GM12864 (cell line): ENCODE measurements at regions not wholly inside any gene's neighbourhood (a gene's known extent, or its start where the extent isn't known, plus 50 kb on each side); places are given as distances from the start of the nearest gene placed in this dataset.

Source experiments
- DNase-seq: peaks from one replicate; pipeline ENCODE4 v3.0.0-alpha.2; 2011; ENCODE audit warnings: low read depth
- H3K4me3 ChIP-seq: 2 replicates; pipeline ENCODE4 v1.5.1; 2011; ENCODE audit warnings: mild to moderate bottlenecking, low read depth, low read length, control low read depth
- CTCF ChIP-seq: IDR thresholded peaks from 2 replicates; pipeline ENCODE4 v1.5.1; 2011; ENCODE audit warnings: low read depth, mild to moderate bottlenecking, moderate library complexity, low read length, control low read depth, inconsistent platforms; ENCODE audit errors: missing control alignments

GRCh38 chr20:11144114-11144950, 470.5 kb upstream of the JAG1 start:
- TF ChIP-seq CTCF: no peak
- H3K4me3 ChIP-seq: no peak overlapping the region
- no peak for DNase-seq

- H3K4me3 ChIP-seq: no peak overlapping the region
- no peak for DNase-seq
- TF ChIP-seq CTCF: no peak
Observed at GRCh38 chr20:11145616-11146015, 471.8 kb upstream of the JAG1 start.

- H3K4me3 ChIP-seq: no peak overlapping the region
- DNase-seq: no peak
- no peak for TF ChIP-seq CTCF
Observed at GRCh38 chr20:11153819-11154218, 480.0 kb upstream of the JAG1 start.

GRCh38 chr20:11155156-11155756, 481.5 kb upstream of the JAG1 start:
- TF ChIP-seq CTCF: no peak
- DNase-seq: no peak
- H3K4me3 ChIP-seq: no peak overlapping the region

- DNase-seq: no peak
- TF ChIP-seq CTCF: no peak
- no peak overlapping the region for H3K4me3 ChIP-seq
Observed at GRCh38 chr20:11156922-11157321, 483.1 kb upstream of the JAG1 start.

- TF ChIP-seq CTCF: no peak
- H3K4me3 ChIP-seq: no peak overlapping the region
Observed at GRCh38 chr20:11158146-11158545, 484.3 kb upstream of the JAG1 start.

More at GRCh38 chr20:11158146-11158545, 484.3 kb upstream of the JAG1 start:
- DNase-seq: no peak
